Testis (tissue), 2 donors: ENCODE measurements at regions not wholly inside any gene's neighbourhood (a gene's known extent, or its start where the extent isn't known, plus 50 kb on each side); places are given as distances from the start of the nearest gene placed in this dataset.

Experiments
- DNase-seq: peaks from one replicate; pipeline ENCODE4 v3.0.0-alpha.2; 2019
- H3K27ac ChIP-seq, 2 donors: fragments of 200-600 bp; sonication (generic); one replicate each; pipeline ENCODE4 v1.5.1; 2019
- H3K27me3 ChIP-seq: fragments of 200-600 bp; sonication (generic); one replicate; pipeline ENCODE4 v1.5.1; 2019
- H3K36me3 ChIP-seq: fragments of 200-600 bp; sonication (generic); one replicate; pipeline ENCODE4 v1.5.1; 2017; ENCODE audit warnings: low read depth; ENCODE audit errors: missing control alignments
- H3K4me1 ChIP-seq: fragments of 200-600 bp; sonication (generic); one replicate; pipeline ENCODE4 v1.5.1; 2019
- H3K4me3 ChIP-seq, 2 donors: fragments of 200-600 bp; sonication (generic); one replicate each; pipeline ENCODE4 v1.5.1; 2017 to 2019
- H3K9me3 ChIP-seq: fragments of 200-600 bp; sonication (generic); one replicate; pipeline ENCODE4 v1.5.1; 2017
- POLR2A ChIP-seq: fragments of 450-650 bp; IDR thresholded peaks from one replicate; pipeline ENCODE4 v1.6.1; 2017; ENCODE audit warnings: antibody characterized with exemption, mild to moderate bottlenecking, moderate library complexity
- WGBS, 2 donors: methylation state at CpG; one replicate each; pipeline ENCODE4 v1.1.5; 2018; 5-methylcytosine and 5-hydroxymethylcytosine counted together
- intact Hi-C: fragments of 100-400 bp; cut with DNase I; formaldehyde crosslinking; loops from one replicate; pipeline ENCODE4 v1.15.1; 2023; ENCODE audit warnings: low total_unique reads
- TF ChIP-seq, protein P1 (sequence below), 3 experiments: fragments of 450-650 bp in 2 of 3; fragments of 200-600 bp in 1 of 3; sonication (generic) in 1 of 3; IDR thresholded peaks; one replicate each; pipeline ENCODE4 v1.5.1; 2016 to 2019; ENCODE audit warnings: antibody characterized with exemption in 3 of 3, mild to moderate bottlenecking in 2 of 3, moderate library complexity in 1 of 3

DNA sequence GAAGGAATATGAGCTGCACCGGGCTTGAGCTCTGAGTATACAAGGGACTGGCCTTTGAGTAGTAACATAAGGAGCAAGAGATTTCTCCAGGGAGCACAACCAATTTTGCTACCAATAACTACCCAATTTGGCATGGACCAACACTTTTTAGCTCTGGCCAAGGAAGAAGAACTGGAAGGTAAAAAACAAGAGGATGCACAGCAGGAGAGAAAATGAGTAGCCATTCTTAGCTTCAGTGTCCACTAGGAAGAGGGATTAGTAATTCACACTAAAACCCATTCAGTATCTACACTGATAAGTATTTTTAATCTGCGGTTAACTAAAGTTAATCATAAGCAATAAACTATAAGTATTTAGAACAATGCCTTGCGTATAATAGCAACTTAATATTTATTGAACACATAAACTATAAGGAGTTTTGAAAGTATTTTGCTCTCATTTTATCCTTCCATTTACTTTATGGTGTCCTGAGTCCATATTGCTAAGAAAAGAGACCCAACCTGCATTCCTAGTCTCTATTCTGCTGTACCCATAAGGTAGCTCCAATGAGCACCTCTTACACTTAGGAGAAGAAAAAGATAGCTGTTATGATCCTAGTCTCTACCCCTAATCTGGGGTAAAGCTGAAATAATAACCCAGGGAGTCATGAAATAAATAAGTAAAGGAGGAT is 268.9 kb downstream of the IGSF11 start:
- no peaks in the 10 kb centered on the region for H3K4me1 ChIP-seq
- no peaks in the 10 kb centered on the region for H3K36me3 ChIP-seq
- no peak overlapping the region for H3K27ac ChIP-seq
- DNase-seq, result no peak
- no peaks in the 10 kb centered on the region for H3K9me3 ChIP-seq
- intact Hi-C loops, result no loop called here
- 96 to 97% methylated on average over 3 of the region's 3 CpGs for WGBS, 2 donors
- TF ChIP-seq, protein P1, sequence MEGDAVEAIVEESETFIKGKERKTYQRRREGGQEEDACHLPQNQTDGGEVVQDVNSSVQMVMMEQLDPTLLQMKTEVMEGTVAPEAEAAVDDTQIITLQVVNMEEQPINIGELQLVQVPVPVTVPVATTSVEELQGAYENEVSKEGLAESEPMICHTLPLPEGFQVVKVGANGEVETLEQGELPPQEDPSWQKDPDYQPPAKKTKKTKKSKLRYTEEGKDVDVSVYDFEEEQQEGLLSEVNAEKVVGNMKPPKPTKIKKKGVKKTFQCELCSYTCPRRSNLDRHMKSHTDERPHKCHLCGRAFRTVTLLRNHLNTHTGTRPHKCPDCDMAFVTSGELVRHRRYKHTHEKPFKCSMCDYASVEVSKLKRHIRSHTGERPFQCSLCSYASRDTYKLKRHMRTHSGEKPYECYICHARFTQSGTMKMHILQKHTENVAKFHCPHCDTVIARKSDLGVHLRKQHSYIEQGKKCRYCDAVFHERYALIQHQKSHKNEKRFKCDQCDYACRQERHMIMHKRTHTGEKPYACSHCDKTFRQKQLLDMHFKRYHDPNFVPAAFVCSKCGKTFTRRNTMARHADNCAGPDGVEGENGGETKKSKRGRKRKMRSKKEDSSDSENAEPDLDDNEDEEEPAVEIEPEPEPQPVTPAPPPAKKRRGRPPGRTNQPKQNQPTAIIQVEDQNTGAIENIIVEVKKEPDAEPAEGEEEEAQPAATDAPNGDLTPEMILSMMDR (IDR thresholded peaks at IDR 0.05), result no peak
- TF ChIP-seq POLR2A, result no peak
- no peaks in the 10 kb centered on the region for H3K27me3 ChIP-seq
- no peak overlapping the region for H3K4me3 ChIP-seq

DNA sequence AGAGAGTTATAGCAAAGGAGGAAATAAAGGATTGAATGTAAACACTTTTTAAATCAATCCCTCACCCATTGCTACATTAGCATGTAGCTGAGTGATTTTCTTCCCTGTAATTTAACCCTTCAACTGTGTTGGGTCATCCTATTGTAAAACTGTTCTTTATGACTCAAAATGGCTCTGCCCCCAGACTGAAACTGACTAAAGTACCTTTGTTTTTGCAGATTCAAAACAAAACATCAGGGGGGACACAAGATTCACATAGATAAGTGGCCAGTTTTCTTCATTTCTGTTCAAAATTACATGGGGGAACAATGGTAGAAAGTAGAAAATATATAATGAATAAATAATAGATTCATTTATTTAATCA is 268.4 kb downstream of the IGSF11 start:
- intact Hi-C loops, result no loop called here

DNA sequence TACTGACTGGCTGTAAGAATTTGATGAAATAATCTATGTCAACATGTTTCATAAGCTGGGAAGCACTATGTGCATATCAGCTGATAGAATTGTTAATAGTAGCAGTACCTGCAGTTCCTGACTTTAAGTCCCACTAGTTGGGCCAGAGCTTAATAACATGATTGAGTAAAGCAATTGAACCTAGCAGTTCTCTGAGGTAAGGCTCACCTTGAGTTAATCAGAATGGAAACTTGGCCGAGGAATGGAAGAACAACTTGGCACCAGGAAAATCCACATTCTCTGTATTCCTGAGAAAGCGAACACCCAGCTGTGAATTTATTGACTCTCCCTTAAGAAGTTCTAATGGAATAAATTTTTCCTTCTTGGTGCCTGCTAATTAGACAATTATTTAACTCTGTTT is 262.6 kb downstream of the IGSF11 start:
- intact Hi-C loops, result no loop called here
- WGBS, 2 donors, result 46 to 63% methylated on average over 2 of the region's 2 CpGs
- Histone ChIP-seq H3K27ac (no peak overlapping the region), H3K27me3 (no peaks in the 10 kb centered on the region), H3K9me3 (no peaks in the 10 kb centered on the region), H3K36me3 (no peaks in the 10 kb centered on the region), H3K4me1 (no peaks in the 10 kb centered on the region), H3K4me3 (no peak overlapping the region)
- DNase-seq, result no peak
- no peak for TF ChIP-seq POLR2A
- TF ChIP-seq, protein P1 (IDR thresholded peaks at IDR 0.05), result no peak

More for the DNA sequence above, 268.4 kb downstream of the IGSF11 start:
- Histone ChIP-seq H3K4me3 (no peak overlapping the region), H3K27me3 (no peaks in the 10 kb centered on the region), H3K27ac (no peak overlapping the region), H3K4me1 (no peaks in the 10 kb centered on the region), H3K9me3 (no peaks in the 10 kb centered on the region), H3K36me3 (no peaks in the 10 kb centered on the region)
- no peak for DNase-seq
- TF ChIP-seq POLR2A, result no peak
- TF ChIP-seq, protein P1 (IDR thresholded peaks at IDR 0.05), result no peak

- intact Hi-C loops, result no loop called here
- DNase-seq, result no peak
- Histone ChIP-seq H3K9me3 (no peaks in the 10 kb centered on the region), H3K27me3 (no peaks in the 10 kb centered on the region), H3K4me3 (no peak overlapping the region), H3K4me1 (no peaks in the 10 kb centered on the region), H3K36me3 (no peaks in the 10 kb centered on the region), H3K27ac (no peak overlapping the region)
- TF ChIP-seq POLR2A, result no peak
- TF ChIP-seq, protein P1 (IDR thresholded peaks at IDR 0.05), result no peak
Observed at GRCh38 chr3:118772547-118773011, 262.1 kb downstream of the IGSF11 start.

DNA sequence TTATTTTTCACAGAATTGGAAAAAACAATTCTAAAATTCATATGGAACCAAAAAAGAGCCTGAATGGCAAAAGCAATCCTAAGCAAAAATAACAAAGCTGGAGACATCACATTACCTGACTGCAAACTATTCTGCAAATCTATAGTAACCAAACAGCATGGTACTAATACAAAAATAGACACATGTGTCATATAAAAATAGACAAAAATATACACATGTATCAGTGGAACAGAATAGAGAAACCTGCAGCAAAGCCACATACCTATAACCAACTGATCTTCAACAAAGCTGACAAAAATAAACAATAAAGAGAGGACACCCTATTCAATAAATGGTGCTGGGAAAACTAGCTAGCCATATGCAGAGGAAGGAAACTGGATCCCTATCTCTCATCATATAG is 259.6 kb downstream of the IGSF11 start:
- intact Hi-C loops, result no loop called here
- no peak for TF ChIP-seq POLR2A
- TF ChIP-seq, protein P1 (IDR thresholded peaks at IDR 0.05), result no peak
- Histone ChIP-seq H3K27me3 (no peaks in the 10 kb centered on the region), H3K9me3 (no peaks in the 10 kb centered on the region), H3K27ac (no peak overlapping the region), H3K4me1 (no peaks in the 10 kb centered on the region), H3K36me3 (no peaks in the 10 kb centered on the region), H3K4me3 (no peak overlapping the region)
- no peak for DNase-seq
